G401 (cell line): ENCODE measurements at regions not wholly inside any gene's neighbourhood (a gene's known extent, or its start where the extent isn't known, plus 50 kb on each side); places are given as distances from the start of the nearest gene placed in this dataset.
"Not testable (repeated sequence)": the region's sequence is repeated elsewhere in the genome, so short reads cannot be mapped to it uniquely, and the experiment has no call there.

Source experiments
- DNase-seq: peaks from one replicate; pipeline ENCODE4 v3.0.0-alpha.2; 2015; ENCODE audit warnings: low spot score
- in situ Hi-C: cut with HindIII; loops from 2 replicates; pipeline ENCODE4 v1.10.0; 2016; ENCODE audit warnings: low sequenced_read_pairs, mixed read lengths

GRCh38 chr3:33919312-33920120, 121.1 kb downstream of the PDCD6IP start:
- in situ Hi-C loops: no loop called here
- DNase-seq: no peak

- in situ Hi-C loops: no loop called here
Measured at GRCh38 chr3:33920511-33920910, 122.1 kb downstream of the PDCD6IP start.

GRCh38 chr3:33921608-33922007, 123.2 kb downstream of the PDCD6IP start:
- no peak for DNase-seq
- in situ Hi-C loops: no loop called here

More at GRCh38 chr3:33920511-33920910, 122.1 kb downstream of the PDCD6IP start:
- no peak for DNase-seq

- in situ Hi-C loops: no loop called here
Measured at GRCh38 chr3:33926998-33927605, 128.7 kb downstream of the PDCD6IP start.

GRCh38 chr3:33929813-33930212, 131.4 kb downstream of the PDCD6IP start:
- in situ Hi-C loops: no loop called here
- DNase-seq: no peak

More at GRCh38 chr3:33926998-33927605, 128.7 kb downstream of the PDCD6IP start:
- DNase-seq: no peak

- in situ Hi-C loops: no loop called here
- DNase-seq: no peak
Measured at GRCh38 chr3:33931512-33931911, 133.1 kb downstream of the PDCD6IP start.

GRCh38 chr3:33932010-33932764, 133.8 kb downstream of the PDCD6IP start:
- in situ Hi-C loops: no loop called here
- DNase-seq: peak; percentile 9

- in situ Hi-C loops: no loop called here
- no peak for DNase-seq
Measured at GRCh38 chr3:33936171-33936920, 137.9 kb downstream of the PDCD6IP start.

- in situ Hi-C loops: no loop called here
- DNase-seq: no peak
Measured at GRCh38 chr3:33936921-33937525, 138.6 kb downstream of the PDCD6IP start.

- no peak for DNase-seq
- in situ Hi-C loops: no loop called here
Measured at GRCh38 chr3:33937628-33938027, 139.2 kb downstream of the PDCD6IP start.

GRCh38 chr3:33940149-33940548, 141.7 kb downstream of the PDCD6IP start:
- in situ Hi-C loops: no loop called here
- DNase-seq: no peak

- in situ Hi-C loops: no loop called here
- no peak for DNase-seq
Measured at GRCh38 chr3:33940736-33941135, 142.3 kb downstream of the PDCD6IP start.

- in situ Hi-C loops: no loop called here
- no peak for DNase-seq
Measured at GRCh38 chr3:33941804-33942203, 143.4 kb downstream of the PDCD6IP start.

GRCh38 chr3:33942483-33943150, 144.2 kb downstream of the PDCD6IP start:
- DNase-seq: no peak
- in situ Hi-C loops: no loop called here

GRCh38 chr3:33943277-33943676, 144.8 kb downstream of the PDCD6IP start:
- in situ Hi-C loops: no loop called here
- DNase-seq: no peak

GRCh38 chr3:33946612-33947011, 148.2 kb downstream of the PDCD6IP start:
- in situ Hi-C loops, DNase-seq: not testable (repeated sequence)

- DNase-seq: no peak
- in situ Hi-C loops: no loop called here
Measured at GRCh38 chr3:33947272-33948195, 149.1 kb downstream of the PDCD6IP start.
